ENCODE measurements at regions not wholly inside any gene's neighbourhood (a gene's known extent, or its start where the extent isn't known, plus 50 kb on each side); places are given as distances from the start of the nearest gene placed in this dataset.

DNA sequence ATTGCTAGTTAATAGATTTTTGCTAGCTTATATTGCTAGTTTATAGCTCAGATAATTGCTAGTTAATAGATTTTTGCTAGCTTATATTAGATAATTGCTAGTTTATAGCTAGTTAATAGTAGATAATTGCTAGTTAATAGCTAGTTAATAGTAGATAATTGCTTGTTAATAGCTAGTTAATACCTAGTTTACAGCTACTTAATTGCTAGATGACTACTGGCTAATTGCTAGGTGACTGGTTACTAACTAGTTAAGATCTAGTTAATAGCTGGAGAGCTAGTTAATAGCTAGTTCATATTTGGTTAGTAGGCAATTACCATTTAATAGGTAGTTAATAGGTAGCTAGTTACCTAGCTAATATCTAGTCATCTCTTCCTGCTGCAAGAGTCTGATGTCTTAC lies 633.8 kb upstream of the CT83 start:
- H3K36me3 ChIP-seq (ENCODE audit: control insufficient read depth, insufficient read depth, low read length), result no peaks in the 10 kb centered on the region
- no peak for DNase-seq (ENCODE audit: low read depth)
- no peaks in the 10 kb centered on the region for H3K27me3 ChIP-seq (ENCODE audit: control insufficient read depth, insufficient read depth, low read length)
- H3K4me3 ChIP-seq (ENCODE audit: low read depth, low read length), result no peak overlapping the region
- TF ChIP-seq CTCF (IDR thresholded peaks at IDR 0.05; ENCODE audit: insufficient read depth, low read length, poor library complexity, severe bottlenecking), result no peak

- no peak for DNase-seq (ENCODE audit: low read depth)
- no peak overlapping the region for H3K4me3 ChIP-seq (ENCODE audit: low read depth, low read length)
- TF ChIP-seq CTCF (IDR thresholded peaks at IDR 0.05; ENCODE audit: insufficient read depth, low read length, poor library complexity, severe bottlenecking), result no peak
- H3K27me3 ChIP-seq (ENCODE audit: control insufficient read depth, insufficient read depth, low read length), result no peaks in the 10 kb centered on the region
- no peaks in the 10 kb centered on the region for H3K36me3 ChIP-seq (ENCODE audit: control insufficient read depth, insufficient read depth, low read length)
These were observed 632.6 kb upstream of the CT83 start for GRCh38 chrX:117095393-117095792.

DNA sequence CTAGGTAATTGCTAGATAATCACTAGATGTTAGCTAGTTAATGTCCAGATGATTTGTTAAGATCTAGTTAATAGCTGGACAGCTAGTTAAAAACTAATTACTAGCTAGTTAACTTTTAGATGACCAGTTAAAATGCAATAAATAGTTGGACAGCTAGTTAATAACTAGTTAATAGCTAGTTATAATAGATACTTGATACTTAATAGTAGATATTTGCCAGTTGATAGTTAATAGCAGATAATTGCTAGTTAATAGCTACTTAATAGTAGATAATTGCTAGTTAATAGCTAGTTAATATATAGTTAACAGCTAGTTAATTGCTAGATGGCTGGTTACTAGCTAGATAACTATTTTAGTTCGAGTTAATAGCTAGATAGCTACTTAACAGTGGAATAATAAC lies 631.4 kb upstream of the CT83 start:
- no peaks in the 10 kb centered on the region for H3K36me3 ChIP-seq (ENCODE audit: control insufficient read depth, insufficient read depth, low read length)
- no peak for DNase-seq (ENCODE audit: low read depth)
- H3K27me3 ChIP-seq (ENCODE audit: control insufficient read depth, insufficient read depth, low read length), result no peaks in the 10 kb centered on the region
- TF ChIP-seq CTCF (IDR thresholded peaks at IDR 0.05; ENCODE audit: insufficient read depth, low read length, poor library complexity, severe bottlenecking), result no peak
- no peak overlapping the region for H3K4me3 ChIP-seq (ENCODE audit: low read depth, low read length)

DNA sequence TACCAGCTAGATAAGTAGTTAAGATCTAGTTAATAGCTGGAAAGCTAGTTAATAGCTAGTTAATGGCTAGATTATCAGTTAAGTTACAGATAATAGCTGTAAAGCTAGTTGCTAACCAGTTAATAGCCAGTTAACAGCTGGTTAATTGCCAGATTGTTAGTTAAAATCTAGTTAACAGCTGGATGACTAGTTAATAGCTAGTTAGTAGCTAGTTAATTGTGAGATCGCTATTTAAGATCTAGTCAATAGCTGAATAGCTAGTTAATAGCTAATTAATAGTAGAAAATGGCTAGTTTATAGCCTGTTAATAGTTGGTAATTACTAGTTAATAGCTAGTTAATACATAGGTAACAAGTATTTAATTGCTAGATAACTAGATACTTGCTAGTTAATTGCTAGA lies 630.5 kb upstream of the CT83 start:
- DNase-seq (ENCODE audit: low read depth), result no peak
- Histone ChIP-seq H3K36me3 (ENCODE audit: control insufficient read depth, insufficient read depth, low read length) (no peaks in the 10 kb centered on the region), H3K27me3 (ENCODE audit: control insufficient read depth, insufficient read depth, low read length) (no peaks in the 10 kb centered on the region), H3K4me3 (ENCODE audit: low read depth, low read length) (no peak overlapping the region)
- no peak for TF ChIP-seq CTCF (IDR thresholded peaks at IDR 0.05; ENCODE audit: insufficient read depth, low read length, poor library complexity, severe bottlenecking)

- no peaks in the 10 kb centered on the region for H3K36me3 ChIP-seq (ENCODE audit: control insufficient read depth, insufficient read depth, low read length)
- no peak overlapping the region for H3K4me3 ChIP-seq (ENCODE audit: low read depth, low read length)
- no peaks in the 10 kb centered on the region for H3K27me3 ChIP-seq (ENCODE audit: control insufficient read depth, insufficient read depth, low read length)
- no peak for DNase-seq (ENCODE audit: low read depth)
- no peak for TF ChIP-seq CTCF (IDR thresholded peaks at IDR 0.05; ENCODE audit: insufficient read depth, low read length, poor library complexity, severe bottlenecking)
These were observed 629.9 kb upstream of the CT83 start for GRCh38 chrX:117092641-117093040.

GRCh38 chrX:117063224-117063623 lies 600.4 kb upstream of the CT83 start:
- no peak for TF ChIP-seq CTCF (IDR thresholded peaks at IDR 0.05; ENCODE audit: insufficient read depth, low read length, poor library complexity, severe bottlenecking)

More at GRCh38 chrX:117063224-117063623, 600.4 kb upstream of the CT83 start:
- no peak for DNase-seq (ENCODE audit: low read depth)
- no peak overlapping the region for H3K4me3 ChIP-seq (ENCODE audit: low read depth, low read length)
- no peaks in the 10 kb centered on the region for H3K36me3 ChIP-seq (ENCODE audit: control insufficient read depth, insufficient read depth, low read length)
- no peaks in the 10 kb centered on the region for H3K27me3 ChIP-seq (ENCODE audit: control insufficient read depth, insufficient read depth, low read length)
